GM12878 (cell line): ENCODE measurements at regions not wholly inside any gene's neighbourhood (a gene's known extent, or its start where the extent isn't known, plus 50 kb on each side); places are given as distances from the start of the nearest gene placed in this dataset.

Experiments used
- ATAC-seq: fragments of 200-7000 bp; cut with Tn5 transposase; 3 replicates; pipeline ENCODE4 v1.9.1; 2020; ENCODE audit warnings: mild to moderate bottlenecking, moderate library complexity
- BruUV-seq: library from RNA; stranded (reverse); fragments of 400-500 nt; replicated peaks from 2 replicates; lab custom pipeline; 2021; lab: Mats Ljungman, UMichigan
- CTCF ChIA-PET: fragments of 300-600 bp; sonication (Branson Sonifier 250); formaldehyde crosslinking; extraction: SDS; loops from one replicate; lab custom pipeline; 2021; ENCODE audit warnings: inconsistent platforms; lab: Yijun Ruan, JAX
- POLR2A ChIA-PET: fragments of 350-600 bp; formaldehyde crosslinking; extraction: SDS; loops from one replicate; lab custom pipeline; 2021; ENCODE audit warnings: inconsistent platforms; lab: Charles Lee
- RAD21 ChIA-PET: fragments of 300-600 bp; sonication (Branson Sonifier 250); formaldehyde crosslinking; loops from one replicate; lab custom pipeline; 2023; ENCODE audit warnings: antibody characterized with exemption; ENCODE audit not compliant: unreplicated experiment; lab: Charles Lee
- SMC1A ChIA-PET: fragments of 300-600 bp; sonication (Branson Sonifier 250); formaldehyde crosslinking; loops from one replicate; lab custom pipeline; 2023; ENCODE audit not compliant: unreplicated experiment, uncharacterized antibody; lab: Charles Lee
- DNase-seq: peaks from one replicate; pipeline ENCODE4 v3.0.0-alpha.2; 2011; ENCODE audit warnings: low read depth, low spot score
- FAIRE-seq: peaks from 3 replicates; lab custom pipeline; 2011; peaks lifted over from hg19 to GRCh38; lab: Jason Lieb, UNC
- H2AFZ ChIP-seq: 2 replicates; pipeline ENCODE4 v1.6.0; 2011; ENCODE audit warnings: low read depth, low read length, control low read depth; ENCODE audit not compliant: control insufficient read depth
- H3K27ac ChIP-seq: 2 replicates; pipeline ENCODE4 v1.5.1; 2011; ENCODE audit warnings: control low read depth; ENCODE audit not compliant: control insufficient read depth, insufficient read depth
- H3K27me3 ChIP-seq, 2 experiments: replicated peaks in 1 of 2; 2 replicates each; pipeline versions ENCODE4 v1.6.0 to v1.6.1; 2011; ENCODE audit warnings: low read length in 1 of 2; ENCODE audit not compliant: control insufficient read depth in 2 of 2, insufficient read depth in 2 of 2
- H3K36me3 ChIP-seq, 2 experiments: 2 replicates each; pipeline ENCODE4 v1.5.1; 2011; ENCODE audit warnings: low read length in 1 of 2; ENCODE audit not compliant: control insufficient read depth in 2 of 2, insufficient read depth in 2 of 2
- H3K4me1 ChIP-seq: 2 replicates; pipeline ENCODE4 v1.6.1; 2011; ENCODE audit warnings: mild to moderate bottlenecking, low read length, moderate library complexity, mixed read lengths; ENCODE audit not compliant: control insufficient read depth, insufficient read depth
- H3K4me2 ChIP-seq: 2 replicates; pipeline ENCODE4 v1.6.0; 2011; ENCODE audit warnings: control low read depth; ENCODE audit not compliant: control insufficient read depth, insufficient read depth
- H3K4me3 ChIP-seq: fragments of 200-600 bp; sonication (generic); 2 replicates; pipeline ENCODE4 v1.5.1; 2016
- H3K79me2 ChIP-seq: 2 replicates; pipeline ENCODE4 v1.6.0; 2011; ENCODE audit warnings: low read length; ENCODE audit not compliant: control insufficient read depth, insufficient read depth
- H3K9ac ChIP-seq: 2 replicates; pipeline ENCODE4 v1.8.0; 2011; ENCODE audit warnings: low read length, control low read depth, mixed read lengths; ENCODE audit not compliant: control insufficient read depth, insufficient read depth
- H3K9me3 ChIP-seq: replicated peaks from 3 replicates; pipeline ENCODE4 v1.5.1; 2011; ENCODE audit warnings: mild to moderate bottlenecking, low read length; ENCODE audit not compliant: control insufficient read depth, insufficient read depth
- H4K20me1 ChIP-seq: 2 replicates; pipeline ENCODE4 v1.6.0; 2011; ENCODE audit not compliant: control insufficient read depth, insufficient read depth
- CEBPB ChIP-seq, 2 experiments: fragments of 150-350 bp in 1 of 2; IDR thresholded peaks; 2 replicates each; pipeline ENCODE4 v1.6.1; 2012 to 2014; ENCODE audit warnings: low read depth in 2 of 2, low read length in 2 of 2, borderline replicate concordance in 1 of 2, inconsistent platforms in 1 of 2
- CREB1 ChIP-seq: IDR thresholded peaks from 2 replicates; pipeline ENCODE4 v1.6.1; 2012; ENCODE audit warnings: low read depth, mild to moderate bottlenecking, inconsistent platforms
- EGR1 ChIP-seq, 2 experiments: IDR thresholded peaks; 1 replicate in 1 of 2; 2 replicates in 1 of 2; pipeline ENCODE4 v1.6.1; 2011 to 2012; ENCODE audit warnings: low read depth in 2 of 2, low read length in 2 of 2, borderline replicate concordance in 1 of 2, mild to moderate bottlenecking in 1 of 2, moderate library complexity in 1 of 2
- IRF4 ChIP-seq: IDR thresholded peaks from 2 replicates; pipeline ENCODE4 v1.6.1; 2011; ENCODE audit warnings: low read depth, low read length
- PML ChIP-seq: IDR thresholded peaks from 2 replicates; pipeline ENCODE4 v1.6.1; 2012; ENCODE audit warnings: low read length, inconsistent platforms
- PRDM15 ChIP-seq: fragments of 450-650 bp; formaldehyde crosslinking; IDR thresholded peaks from 2 replicates; pipeline ENCODE4 v1.4.0; 2020; ENCODE audit warnings: mild to moderate bottlenecking, moderate library complexity
- RUNX3 ChIP-seq: IDR thresholded peaks from 2 replicates; pipeline ENCODE4 v1.6.1; 2012; ENCODE audit warnings: low read length, inconsistent platforms
- SREBF1 ChIP-seq: IDR thresholded peaks from 2 replicates; pipeline ENCODE4 v1.6.1; 2012; ENCODE audit warnings: mild to moderate bottlenecking, low read length
- in situ Hi-C: fragments of 300-500 bp; cut with MboI; formaldehyde crosslinking; loops from 9 replicates; pipeline ENCODE4 v1.14.3; 2018; ENCODE audit warnings: mixed read lengths
- intact Hi-C: fragments of 100-400 bp; cut with micrococcal nuclease; formaldehyde crosslinking; loops from one replicate; pipeline ENCODE4 v1.14.2; 2022; ENCODE audit not compliant: unreplicated experiment
- TF ChIP-seq, protein P1 (sequence below): IDR thresholded peaks from 2 replicates; pipeline ENCODE4 v1.6.1; 2012; ENCODE audit warnings: low read depth, low read length, improper control_type of control experiment

GRCh38 chr3:135812057-135812456 lies 153.5 kb upstream of the PPP2R3A start (continued):
- TF ChIP-seq PRDM15 = no peak

DNA sequence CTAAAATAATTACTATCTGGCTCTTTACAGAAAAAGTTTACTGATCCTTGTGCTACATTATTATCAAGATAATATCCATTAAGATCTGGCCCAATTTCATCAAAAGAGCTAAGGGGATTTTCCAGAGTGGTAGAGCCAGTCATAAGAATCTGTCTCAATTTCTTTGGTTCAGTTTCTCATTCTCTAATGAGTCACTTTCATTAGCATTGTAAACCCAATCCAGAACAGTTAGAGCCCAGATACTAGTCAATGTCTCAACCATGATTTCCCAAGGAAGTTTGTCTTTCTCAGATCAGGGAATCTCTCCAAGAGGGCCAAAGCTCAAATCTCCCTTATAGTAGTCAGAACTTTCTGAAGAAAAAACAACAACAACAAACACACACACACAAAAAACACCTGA lies 131.1 kb upstream of the PPP2R3A start:
- ATAC-seq = no peak
- Histone ChIP-seq H3K9ac (no peak overlapping the region), H3K79me2 (no peaks in the 10 kb centered on the region), H2AFZ (no peak overlapping the region), H3K27ac (no peak overlapping the region), H3K4me2 (no peak overlapping the region), H3K4me3 (no peak overlapping the region), H3K36me3 (no peaks in the 10 kb centered on the region), H3K9me3 (no peaks in the 10 kb centered on the region), H4K20me1 (no peaks in the 10 kb centered on the region), H3K27me3 (no peaks in the 10 kb centered on the region), H3K4me1 (no peaks in the 10 kb centered on the region)
- RAD21 ChIA-PET = no interaction called here
- SMC1A ChIA-PET = interaction anchor here (0.9 kb wide), 1 partner anchor 9 kb away, joined by 5 read pairs; no protein-coding TSS in a partner anchor
- no peak for DNase-seq
- POLR2A ChIA-PET = no interaction called here
- no TSS peak for BruUV-seq
- in situ Hi-C loops = no loop called here
- TF ChIP-seq IRF4 (no peak), CEBPB (IDR thresholded peaks at IDR 0.05; ENCODE audit: borderline replicate concordance in 1 of 2, low read depth in 2 of 2, low read length in 2 of 2) (no peak), EGR1 (IDR thresholded peaks at IDR 0.05; ENCODE audit: borderline replicate concordance in 1 of 2, low read depth in 2 of 2, low read length in 2 of 2) (no peak), RUNX3 (no peak), PML (no peak), CREB1 (no peak), SREBF1 (no peak)
- TF ChIP-seq, protein P1, sequence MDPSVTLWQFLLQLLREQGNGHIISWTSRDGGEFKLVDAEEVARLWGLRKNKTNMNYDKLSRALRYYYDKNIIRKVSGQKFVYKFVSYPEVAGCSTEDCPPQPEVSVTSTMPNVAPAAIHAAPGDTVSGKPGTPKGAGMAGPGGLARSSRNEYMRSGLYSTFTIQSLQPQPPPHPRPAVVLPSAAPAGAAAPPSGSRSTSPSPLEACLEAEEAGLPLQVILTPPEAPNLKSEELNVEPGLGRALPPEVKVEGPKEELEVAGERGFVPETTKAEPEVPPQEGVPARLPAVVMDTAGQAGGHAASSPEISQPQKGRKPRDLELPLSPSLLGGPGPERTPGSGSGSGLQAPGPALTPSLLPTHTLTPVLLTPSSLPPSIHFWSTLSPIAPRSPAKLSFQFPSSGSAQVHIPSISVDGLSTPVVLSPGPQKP = no peak
- FAIRE-seq = no peak
- CTCF ChIA-PET = interaction anchor here (1.0 to 1.4 kb wide), 2 partner anchors 60 to 208 kb away, joined by 3 read pairs; no protein-coding TSS in a partner anchor
- intact Hi-C loops = no loop called here
